CD8-positive, alpha-beta memory T cell (primary cell): ENCODE measurements at regions not wholly inside any gene's neighbourhood (a gene's known extent, or its start where the extent isn't known, plus 50 kb on each side); places are given as distances from the start of the nearest gene placed in this dataset.

Experiments
- CTCF ChIA-PET: fragments of 350-600 bp; sonication (Branson Sonifier 250); formaldehyde crosslinking; loops from one replicate; lab custom pipeline; 2021; ENCODE audit warnings: antibody characterized with exemption; lab: Charles Lee
- POLR2A ChIA-PET: fragments of 350-600 bp; sonication (Branson Sonifier 250); formaldehyde crosslinking; loops from one replicate; lab custom pipeline; 2021; ENCODE audit warnings: antibody characterized with exemption; lab: Charles Lee
- DNase-seq, 5 donors: peaks; one replicate each; pipeline versions ENCODE4 v3.0.0 to v3.0.0-alpha.2; 2020 to 2022; ENCODE audit warnings: mixed read lengths in 1 of 5
- H3K27ac ChIP-seq: one replicate; pipeline ENCODE4 v1.7.0; 2013; ENCODE audit warnings: low read depth, mild to moderate bottlenecking, low read length, moderate library complexity
- H3K27me3 ChIP-seq: 2 replicates; pipeline ENCODE4 v1.7.0; 2013; ENCODE audit warnings: low read length, mild to moderate bottlenecking; ENCODE audit not compliant: insufficient read depth, poor library complexity, severe bottlenecking
- H3K36me3 ChIP-seq: 2 replicates; pipeline ENCODE4 v1.7.0; 2013; ENCODE audit warnings: mild to moderate bottlenecking, low read length, moderate library complexity; ENCODE audit not compliant: insufficient read depth
- H3K4me1 ChIP-seq: 2 replicates; pipeline ENCODE4 v1.7.0; 2013; ENCODE audit warnings: mild to moderate bottlenecking, low read length, moderate library complexity; ENCODE audit not compliant: insufficient read depth
- H3K4me3 ChIP-seq: 2 replicates; pipeline ENCODE4 v1.7.0; 2013; ENCODE audit warnings: mild to moderate bottlenecking, low read length
- H3K9me3 ChIP-seq: 2 replicates; pipeline ENCODE4 v1.7.0; 2013; ENCODE audit warnings: mild to moderate bottlenecking, low read length
- H3K27ac Mint-ChIP-seq, 8 donors: one replicate each; pipeline ENCODE4 v1.8.0; 2020 to 2021; ENCODE audit warnings: mixed read lengths in 8 of 8, mild to moderate bottlenecking in 6 of 8, inconsistent platforms in 3 of 8, moderate library complexity in 3 of 8
- H3K27me3 Mint-ChIP-seq, 2 donors: one replicate each; pipeline ENCODE4 v1.8.0; 2020 to 2021; ENCODE audit warnings: mixed read lengths in 2 of 2, mild to moderate bottlenecking in 1 of 2, moderate library complexity in 1 of 2
- H3K36me3 Mint-ChIP-seq, 3 donors: one replicate each; pipeline ENCODE4 v1.8.0; 2020 to 2021; ENCODE audit warnings: mixed read lengths in 3 of 3, inconsistent platforms in 1 of 3, mild to moderate bottlenecking in 1 of 3
- H3K4me1 Mint-ChIP-seq, 3 donors: one replicate each; pipeline ENCODE4 v1.8.0; 2020 to 2021; ENCODE audit warnings: mixed read lengths in 3 of 3, inconsistent platforms in 1 of 3, mild to moderate bottlenecking in 1 of 3
- H3K4me3 Mint-ChIP-seq, 7 donors: one replicate each; pipeline ENCODE4 v1.8.0; 2020 to 2021; ENCODE audit warnings: mixed read lengths in 7 of 7, mild to moderate bottlenecking in 6 of 7, moderate library complexity in 4 of 7, inconsistent platforms in 2 of 7
- H3K9me3 Mint-ChIP-seq, 5 donors: one replicate each; pipeline ENCODE4 v1.8.0; 2020 to 2022; ENCODE audit warnings: mixed read lengths in 5 of 5, mild to moderate bottlenecking in 3 of 5, moderate library complexity in 2 of 5, inconsistent platforms in 1 of 5

DNA sequence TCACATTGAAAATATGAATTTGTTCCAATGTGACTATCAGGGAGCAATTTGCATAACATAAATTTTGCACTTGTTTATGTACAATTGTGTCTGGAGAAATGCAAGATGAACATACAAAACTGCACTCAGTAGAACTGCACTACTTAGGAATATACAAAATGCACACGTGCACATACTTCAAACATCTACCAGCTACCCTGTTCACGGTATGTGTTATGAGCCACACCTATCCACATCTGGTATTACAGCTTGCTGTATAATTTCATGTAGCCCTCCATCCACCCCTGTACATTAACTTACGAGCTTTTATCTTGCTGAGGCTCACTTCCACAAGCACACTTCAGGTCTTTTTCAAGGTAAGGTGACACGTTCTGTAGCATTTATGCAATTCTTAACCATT, 373.5 kb upstream of the ZEB2 start:
- H3K4me3 ChIP-seq: no peak overlapping the region
- DNase-seq: no peak
- H3K27ac Mint-ChIP-seq: no peak overlapping the region

DNA sequence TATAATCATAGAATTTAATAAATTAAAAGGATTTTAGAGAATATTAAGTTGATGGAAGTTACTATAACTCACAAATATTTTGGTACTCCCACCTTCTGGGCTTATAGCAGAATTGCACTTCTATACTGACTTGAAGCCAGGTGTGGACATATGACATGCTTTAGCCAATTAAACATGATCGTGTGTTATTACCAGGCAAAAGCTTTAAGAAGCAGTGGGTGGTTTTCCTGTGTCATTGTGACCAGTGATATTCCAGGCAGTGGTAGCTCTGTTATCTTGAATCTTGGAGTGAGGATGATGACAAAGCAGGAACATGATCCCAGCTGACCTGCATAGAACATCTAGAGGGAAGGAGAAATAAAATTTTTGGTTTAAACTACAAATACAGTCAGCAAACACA, 370.9 kb upstream of the ZEB2 start:
- Mint-ChIP-seq H3K27ac (no peak overlapping the region), H3K36me3 (no peaks in the 10 kb centered on the region), H3K27me3 (peaks cover 3 to 8% of the 10 kb centered on the region in 2 donors), H3K4me1 (no peaks in the 10 kb centered on the region), H3K9me3 (peaks cover 0 to 2% (median 0%) of the 10 kb centered on the region in 5 donors), H3K4me3 (no peak overlapping the region)
- Histone ChIP-seq H3K27ac (peak overlapping the region; percentile 41), H3K36me3 (no peaks in the 10 kb centered on the region), H3K9me3 (no peaks in the 10 kb centered on the region), H3K27me3 (no peaks in the 10 kb centered on the region), H3K4me3 (no peak overlapping the region), H3K4me1 (no peaks in the 10 kb centered on the region)
- DNase-seq: no peak
- ChIA-PET CTCF (no interaction called here), POLR2A (no interaction called here)

More for the DNA sequence above, 373.5 kb upstream of the ZEB2 start:
- Histone ChIP-seq H3K36me3 (no peaks in the 10 kb centered on the region), H3K27me3 (no peaks in the 10 kb centered on the region), H3K27ac (no peak overlapping the region), H3K9me3 (no peaks in the 10 kb centered on the region), H3K4me1 (no peaks in the 10 kb centered on the region)
- ChIA-PET CTCF (no interaction called here), POLR2A (no interaction called here)
- H3K9me3 Mint-ChIP-seq: peaks cover 0 to under 1% (median 0%) of the 10 kb centered on the region in 5 donors
- H3K27me3 Mint-ChIP-seq: peaks cover 0 to 3% of the 10 kb centered on the region in 2 donors
- H3K4me1 Mint-ChIP-seq: no peaks in the 10 kb centered on the region
- no peak overlapping the region for H3K4me3 Mint-ChIP-seq
- H3K36me3 Mint-ChIP-seq: no peaks in the 10 kb centered on the region

DNA sequence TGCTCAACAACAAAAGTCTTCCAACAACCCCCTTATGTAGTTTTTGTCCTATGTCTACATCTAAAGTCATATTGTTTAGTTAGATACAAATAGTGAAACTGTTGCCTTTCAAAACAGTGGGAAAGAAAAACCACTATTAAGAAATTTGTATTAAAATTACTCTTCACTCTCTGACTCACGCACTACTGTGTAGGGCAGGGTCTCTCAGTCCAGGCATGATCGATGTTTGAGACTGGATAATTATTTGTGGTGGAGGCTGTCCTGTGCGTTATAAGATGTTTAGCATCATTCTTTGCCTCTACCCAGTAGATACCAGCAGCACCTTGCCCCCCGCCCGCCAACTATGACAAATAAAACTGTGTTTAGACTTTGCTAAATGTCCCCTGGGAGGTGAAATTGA, 369.4 kb upstream of the ZEB2 start:
- Histone ChIP-seq H3K27me3 (no peaks in the 10 kb centered on the region), H3K9me3 (no peaks in the 10 kb centered on the region), H3K4me3 (no peak overlapping the region), H3K27ac (no peak overlapping the region), H3K4me1 (no peaks in the 10 kb centered on the region), H3K36me3 (no peaks in the 10 kb centered on the region)
- Mint-ChIP-seq H3K27me3 (peaks cover 3 to 8% of the 10 kb centered on the region in 2 donors), H3K36me3 (no peaks in the 10 kb centered on the region), H3K9me3 (peaks cover 0 to 2% (median 0%) of the 10 kb centered on the region in 5 donors), H3K27ac (no peak overlapping the region), H3K4me3 (no peak overlapping the region), H3K4me1 (no peaks in the 10 kb centered on the region)
- CTCF ChIA-PET: no interaction called here
- DNase-seq: no peak
- POLR2A ChIA-PET: no interaction called here

DNA sequence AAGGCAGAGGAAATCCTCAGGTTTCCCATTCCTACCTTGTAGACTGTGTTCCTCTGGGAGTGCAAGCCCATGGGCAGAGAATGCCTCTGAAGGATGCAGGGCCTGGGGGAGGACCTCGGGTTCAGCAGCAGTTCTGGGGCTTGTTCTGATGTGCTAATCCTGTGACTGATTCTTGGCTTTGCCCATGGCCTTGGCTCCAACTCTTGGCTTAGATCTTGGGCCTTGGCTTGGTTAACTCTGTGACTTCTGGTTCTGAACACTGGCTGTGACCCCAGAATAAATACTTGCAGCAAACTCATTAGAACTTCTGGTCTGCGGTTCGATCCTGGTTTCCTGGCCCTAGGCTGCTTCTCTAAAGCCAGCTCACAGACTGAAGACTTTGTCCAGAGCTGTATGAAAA, 366.9 kb upstream of the ZEB2 start:
- Mint-ChIP-seq H3K9me3 (peaks cover 0 to 2% (median 0%) of the 10 kb centered on the region in 5 donors), H3K27me3 (peaks cover 3 to 8% of the 10 kb centered on the region in 2 donors), H3K4me3 (no peak overlapping the region), H3K4me1 (no peaks in the 10 kb centered on the region), H3K36me3 (no peaks in the 10 kb centered on the region), H3K27ac (no peak overlapping the region)
- H3K27me3 ChIP-seq: no peaks in the 10 kb centered on the region
- no peaks in the 10 kb centered on the region for H3K9me3 ChIP-seq
- DNase-seq: no peak
- ChIA-PET POLR2A (no interaction called here), CTCF (no interaction called here)
- H3K36me3 ChIP-seq: no peaks in the 10 kb centered on the region
- H3K4me1 ChIP-seq: no peaks in the 10 kb centered on the region
- H3K4me3 ChIP-seq: no peak overlapping the region
- H3K27ac ChIP-seq: no peak overlapping the region

DNA sequence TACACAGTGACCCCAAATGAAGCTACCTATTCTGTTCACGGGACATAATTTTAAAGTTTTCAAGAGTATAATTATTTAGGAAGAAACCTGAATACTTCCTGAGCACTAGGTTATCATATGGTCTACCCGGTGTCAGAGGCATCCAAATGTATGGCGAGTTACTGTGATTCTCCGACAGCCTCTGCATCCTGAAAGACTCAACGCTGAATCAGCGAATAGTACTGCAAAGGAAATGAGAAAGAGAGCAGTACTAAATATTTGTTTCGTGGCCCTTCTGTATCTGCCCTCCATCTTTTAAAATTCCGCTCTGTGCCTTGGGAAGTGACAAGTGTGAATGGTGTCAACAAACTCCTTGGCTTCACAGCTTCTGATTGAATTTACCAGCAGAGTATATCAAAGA, 358.0 kb upstream of the ZEB2 start:
- Histone ChIP-seq H3K27me3 (no peaks in the 10 kb centered on the region), H3K4me1 (no peaks in the 10 kb centered on the region), H3K4me3 (no peak overlapping the region), H3K9me3 (no peaks in the 10 kb centered on the region), H3K36me3 (no peaks in the 10 kb centered on the region), H3K27ac (no peak overlapping the region)
- Mint-ChIP-seq H3K27ac (no peak overlapping the region), H3K4me3 (no peak overlapping the region), H3K36me3 (no peaks in the 10 kb centered on the region), H3K9me3 (no peaks in the 10 kb centered on the region), H3K4me1 (no peaks in the 10 kb centered on the region), H3K27me3 (peaks cover 2 to 8% of the 10 kb centered on the region in 2 donors)
- ChIA-PET CTCF (no interaction called here), POLR2A (no interaction called here)
- no peak for DNase-seq

DNA sequence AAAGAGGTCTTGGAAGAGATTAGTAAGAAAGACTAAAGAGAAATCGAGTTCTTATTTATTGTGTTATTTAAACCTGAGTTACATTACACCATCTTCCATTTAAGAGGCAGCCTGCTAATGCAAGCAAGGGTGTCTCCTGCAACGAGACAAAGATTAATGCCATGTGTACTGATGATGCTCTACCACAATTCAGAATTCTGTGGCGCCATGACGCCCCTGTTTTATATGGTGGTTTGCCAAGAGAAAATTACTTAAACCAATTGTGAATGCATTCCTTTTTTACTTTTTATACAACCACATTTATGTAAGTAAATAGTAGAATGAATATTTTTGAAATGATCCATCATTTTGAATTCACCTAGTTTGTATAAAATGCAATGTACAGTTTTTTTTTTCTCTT, 356.1 kb upstream of the ZEB2 start:
- no peaks in the 10 kb centered on the region for H3K9me3 ChIP-seq
- Mint-ChIP-seq H3K36me3 (no peaks in the 10 kb centered on the region), H3K4me1 (no peaks in the 10 kb centered on the region), H3K27ac (no peak overlapping the region), H3K4me3 (no peak overlapping the region), H3K9me3 (no peaks in the 10 kb centered on the region), H3K27me3 (peaks cover 2 to 8% of the 10 kb centered on the region in 2 donors)
- H3K4me3 ChIP-seq: no peak overlapping the region
- ChIA-PET POLR2A (no interaction called here), CTCF (no interaction called here)
- no peak overlapping the region for H3K27ac ChIP-seq
- no peaks in the 10 kb centered on the region for H3K36me3 ChIP-seq
- H3K4me1 ChIP-seq: no peaks in the 10 kb centered on the region
- no peak for DNase-seq
- H3K27me3 ChIP-seq: no peaks in the 10 kb centered on the region

DNA sequence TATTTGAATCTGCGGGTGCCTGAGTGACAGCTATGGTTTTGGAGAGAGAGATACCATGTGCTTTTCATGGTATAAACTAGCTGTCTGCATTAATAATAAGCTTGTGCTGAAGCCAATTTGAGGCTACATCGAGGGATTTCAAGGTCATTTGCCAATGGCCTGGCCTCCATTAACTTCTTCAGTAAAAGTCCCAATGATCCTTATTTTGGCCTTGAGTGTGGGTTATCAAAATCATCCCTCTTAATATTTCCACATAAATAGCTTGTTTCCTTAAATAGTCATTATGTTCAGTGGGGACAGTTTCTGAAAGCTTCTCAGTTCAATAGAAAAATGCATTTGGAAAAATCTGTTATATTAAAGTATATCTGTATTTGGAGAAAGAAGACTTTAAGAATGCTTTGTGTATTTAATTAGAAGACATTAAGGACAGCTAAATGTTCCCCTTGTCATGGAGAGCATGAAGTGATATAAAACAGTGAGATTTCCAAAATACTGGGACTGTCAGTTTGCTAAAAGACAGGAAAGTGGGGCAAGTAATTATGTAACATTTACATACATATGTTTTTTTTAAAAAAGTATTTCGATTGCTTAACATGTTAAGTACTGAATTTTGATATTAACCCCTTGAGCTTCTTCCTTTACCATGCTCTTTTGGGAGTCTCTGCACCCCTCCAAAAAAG, 355.5 kb upstream of the ZEB2 start:
- H3K27me3 ChIP-seq: no peaks in the 10 kb centered on the region
- no peak overlapping the region for H3K4me3 Mint-ChIP-seq
- H3K36me3 Mint-ChIP-seq: no peaks in the 10 kb centered on the region
- no peak for DNase-seq
- peaks cover 0 to 8% of the 10 kb centered on the region in 2 donors for H3K27me3 Mint-ChIP-seq
- no peaks in the 10 kb centered on the region for H3K9me3 Mint-ChIP-seq
- ChIA-PET POLR2A (no interaction called here), CTCF (no interaction called here)
- no peak overlapping the region for H3K4me3 ChIP-seq
- H3K36me3 ChIP-seq: no peaks in the 10 kb centered on the region
- no peaks in the 10 kb centered on the region for H3K4me1 Mint-ChIP-seq
- no peaks in the 10 kb centered on the region for H3K4me1 ChIP-seq
- H3K27ac Mint-ChIP-seq: no peak overlapping the region
- no peaks in the 10 kb centered on the region for H3K9me3 ChIP-seq
- H3K27ac ChIP-seq: no peak overlapping the region

DNA sequence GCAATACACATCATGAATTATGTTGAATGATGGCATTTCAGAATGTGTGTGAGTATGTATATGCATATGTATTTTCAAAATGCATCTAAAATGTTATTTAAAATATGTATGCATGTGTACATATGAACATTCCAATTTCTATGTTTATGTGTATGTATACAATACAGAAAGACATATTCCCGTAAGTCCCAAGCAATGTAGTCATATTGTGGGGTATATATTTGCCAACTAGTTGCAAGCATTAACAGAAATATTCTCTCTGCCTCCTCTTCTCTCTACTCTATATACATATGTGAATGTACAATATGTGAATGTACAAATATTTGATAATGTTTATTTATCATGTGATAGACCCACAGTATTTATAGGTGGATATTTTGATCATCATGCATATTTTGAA, 345.8 kb upstream of the ZEB2 start:
- Mint-ChIP-seq H3K9me3 (no peaks in the 10 kb centered on the region), H3K4me3 (no peak overlapping the region), H3K36me3 (no peaks in the 10 kb centered on the region), H3K4me1 (no peaks in the 10 kb centered on the region), H3K27me3 (peaks cover 0 to 4% of the 10 kb centered on the region in 2 donors), H3K27ac (no peak overlapping the region)
- H3K4me1 ChIP-seq: no peaks in the 10 kb centered on the region
- no peaks in the 10 kb centered on the region for H3K27me3 ChIP-seq
- no peak overlapping the region for H3K27ac ChIP-seq
- CTCF ChIA-PET: no interaction called here
- no peak for DNase-seq
- H3K9me3 ChIP-seq: no peaks in the 10 kb centered on the region
- POLR2A ChIA-PET: no interaction called here
- no peaks in the 10 kb centered on the region for H3K36me3 ChIP-seq
- H3K4me3 ChIP-seq: no peak overlapping the region
